ENCODE measurements at regions not wholly inside any gene's neighbourhood (a gene's known extent, or its start where the extent isn't known, plus 50 kb on each side); places are given as distances from the start of the nearest gene placed in this dataset.

DNA sequence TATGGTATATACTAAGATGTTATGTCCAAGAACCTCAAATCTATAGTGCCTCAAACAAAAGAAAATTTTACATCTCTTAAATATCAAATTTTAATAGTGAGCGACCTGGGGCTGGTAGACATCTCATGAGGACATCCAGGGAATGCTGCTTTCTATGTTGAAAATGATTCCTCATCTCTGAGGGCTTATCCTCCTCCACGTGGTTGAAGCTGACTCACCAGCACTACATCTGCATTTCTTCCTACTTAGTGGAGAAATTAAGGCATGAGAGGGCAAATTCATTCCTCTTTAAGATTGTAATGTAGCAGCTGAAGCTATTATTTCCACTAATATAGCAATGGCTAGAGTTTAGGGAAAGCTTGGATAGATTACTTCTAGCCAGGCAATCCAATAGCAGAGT lies 529.5 kb downstream of the COL11A1 start:
- TF ChIP-seq, protein P1, sequence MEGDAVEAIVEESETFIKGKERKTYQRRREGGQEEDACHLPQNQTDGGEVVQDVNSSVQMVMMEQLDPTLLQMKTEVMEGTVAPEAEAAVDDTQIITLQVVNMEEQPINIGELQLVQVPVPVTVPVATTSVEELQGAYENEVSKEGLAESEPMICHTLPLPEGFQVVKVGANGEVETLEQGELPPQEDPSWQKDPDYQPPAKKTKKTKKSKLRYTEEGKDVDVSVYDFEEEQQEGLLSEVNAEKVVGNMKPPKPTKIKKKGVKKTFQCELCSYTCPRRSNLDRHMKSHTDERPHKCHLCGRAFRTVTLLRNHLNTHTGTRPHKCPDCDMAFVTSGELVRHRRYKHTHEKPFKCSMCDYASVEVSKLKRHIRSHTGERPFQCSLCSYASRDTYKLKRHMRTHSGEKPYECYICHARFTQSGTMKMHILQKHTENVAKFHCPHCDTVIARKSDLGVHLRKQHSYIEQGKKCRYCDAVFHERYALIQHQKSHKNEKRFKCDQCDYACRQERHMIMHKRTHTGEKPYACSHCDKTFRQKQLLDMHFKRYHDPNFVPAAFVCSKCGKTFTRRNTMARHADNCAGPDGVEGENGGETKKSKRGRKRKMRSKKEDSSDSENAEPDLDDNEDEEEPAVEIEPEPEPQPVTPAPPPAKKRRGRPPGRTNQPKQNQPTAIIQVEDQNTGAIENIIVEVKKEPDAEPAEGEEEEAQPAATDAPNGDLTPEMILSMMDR (conservative IDR thresholded peaks at IDR 0.05; ENCODE audit: low read length), result no peak
- no peak for TF ChIP-seq EZH2phosphoT487 (IDR thresholded peaks at IDR 0.05; ENCODE audit: borderline replicate concordance, low read depth, low read length)
